Lower leg skin (tissue), 4 donors: ENCODE measurements at regions not wholly inside any gene's neighbourhood (a gene's known extent, or its start where the extent isn't known, plus 50 kb on each side); places are given as distances from the start of the nearest gene placed in this dataset.

Experiments
- DNase-seq, 2 donors: peaks; one replicate each; pipeline ENCODE4 v3.0.0-alpha.2; 2019; ENCODE audit warnings: low spot score in 2 of 2
- H3K4me3 ChIP-seq: fragments of 200-600 bp; sonication (generic); 2 replicates; pipeline ENCODE4 v1.5.1; 2017; ENCODE audit warnings: mild to moderate bottlenecking, low read depth; ENCODE audit not compliant: poor library complexity, severe bottlenecking
- CTCF ChIP-seq, 3 donors: fragments of 450-650 bp; IDR thresholded peaks; one replicate each; pipeline ENCODE4 v1.5.1; 2016; ENCODE audit warnings: antibody characterized with exemption in 3 of 3, mild to moderate bottlenecking in 3 of 3, moderate library complexity in 2 of 3
- POLR2A ChIP-seq, 2 donors: fragments of 450-650 bp; IDR thresholded peaks; one replicate each; pipeline ENCODE4 v1.6.1; 2016 to 2017; ENCODE audit warnings: antibody characterized with exemption in 2 of 2, mild to moderate bottlenecking in 1 of 2, moderate library complexity in 1 of 2
- WGBS, 2 donors: methylation state at CpG; one replicate each; pipeline ENCODE4 v1.1.5; 2018; 5-methylcytosine and 5-hydroxymethylcytosine counted together
- intact Hi-C: fragments of 100-400 bp; cut with DNase I; formaldehyde crosslinking; loops from one replicate; pipeline ENCODE4 v1.15.0; 2023; ENCODE audit warnings: low total_unique reads

DNA sequence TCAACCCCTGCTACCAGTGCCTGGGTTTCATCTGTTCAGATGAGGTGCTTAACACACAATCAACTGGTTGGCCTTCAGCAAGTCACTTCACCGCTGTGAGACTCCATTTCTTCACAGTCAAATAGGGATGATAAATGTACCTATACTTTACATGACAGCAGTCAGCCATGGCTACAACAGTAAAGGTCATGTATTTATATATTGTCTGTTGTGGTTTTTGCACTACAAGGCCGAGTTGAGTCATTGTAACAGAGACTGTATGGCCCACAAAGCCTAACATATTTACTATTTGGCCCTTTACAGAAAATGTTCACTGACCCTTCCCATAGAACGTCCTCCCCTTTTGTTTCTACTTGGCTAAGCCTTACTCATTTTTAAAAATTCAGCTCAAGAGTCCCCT lies 404.6 kb upstream of the F9 start:
- no peak overlapping the region for H3K4me3 ChIP-seq
- no peak for DNase-seq
- WGBS, 2 donors: 67 to 78% methylated on average over 3 of the region's 3 CpGs
- intact Hi-C loops: no loop called here
- TF ChIP-seq POLR2A (IDR thresholded peaks at IDR 0.05) (no peak), CTCF (IDR thresholded peaks at IDR 0.05) (no peak)

- WGBS, 2 donors: 71 to 78% methylated on average over 4 of the region's 4 CpGs
- no peak for TF ChIP-seq POLR2A (IDR thresholded peaks at IDR 0.05)
- no peak for TF ChIP-seq CTCF (IDR thresholded peaks at IDR 0.05)
- DNase-seq: no peak
- no peak overlapping the region for H3K4me3 ChIP-seq
- intact Hi-C loops: loop anchor here (5.0 kb wide), 1 partner anchor 636 kb away; no protein-coding TSS in a partner anchor
Measured at GRCh38 chrX:139121616-139122286, 408.8 kb upstream of the F9 start.

DNA sequence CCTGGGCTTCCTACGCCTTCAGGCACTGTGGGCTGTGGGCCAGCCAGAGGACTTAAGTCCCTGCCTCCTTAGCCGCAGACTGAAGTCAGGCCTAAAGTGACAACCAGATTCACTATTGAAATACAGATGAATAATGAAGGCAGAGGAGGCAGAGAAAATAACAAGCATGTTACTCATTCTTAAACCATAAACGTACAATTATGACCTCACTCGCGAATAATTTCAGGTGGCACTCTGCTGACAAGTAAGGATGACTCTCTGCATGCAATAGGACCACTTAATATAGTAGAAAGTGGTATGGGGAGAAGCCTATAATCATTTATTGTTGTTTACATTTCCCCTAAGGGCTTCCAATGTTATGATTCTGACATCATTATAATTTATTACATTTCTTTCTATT lies 409.2 kb upstream of the FGF13 start:
- 63 to 85% methylated on average over 5 of the region's 5 CpGs for WGBS, 2 donors
- TF ChIP-seq CTCF (IDR thresholded peaks at IDR 0.05) (no peak), POLR2A (IDR thresholded peaks at IDR 0.05) (no peak)

DNA sequence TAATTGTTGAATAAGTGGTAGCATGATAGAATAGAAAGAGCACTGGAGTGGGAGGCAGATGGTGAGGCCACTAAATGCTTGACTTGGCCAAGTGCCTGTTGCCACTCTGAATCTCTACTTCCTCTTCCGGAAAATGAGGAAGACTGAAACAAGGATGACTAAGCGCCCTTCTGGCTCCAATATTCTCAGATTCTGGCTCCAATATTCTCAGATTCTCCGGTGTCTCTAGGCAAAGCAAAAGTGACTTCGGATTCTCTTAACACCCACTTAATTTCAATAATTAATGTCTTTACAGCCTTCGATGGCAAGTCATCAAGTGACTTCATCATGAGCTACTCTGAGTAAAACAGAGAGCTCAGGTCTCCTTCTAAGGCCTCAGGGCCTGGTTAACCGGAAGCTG lies 402.2 kb upstream of the FGF13 start:
- peak in 1 of 2 donors; percentile 13 for DNase-seq
- WGBS, 2 donors: 59 to 67% methylated on average over 6 of the region's 6 CpGs
- H3K4me3 ChIP-seq: no peak overlapping the region
- intact Hi-C loops: no loop called here
- TF ChIP-seq CTCF (IDR thresholded peaks at IDR 0.05) (no peak), POLR2A (IDR thresholded peaks at IDR 0.05) (no peak)

More for the DNA sequence above, 409.2 kb upstream of the FGF13 start:
- intact Hi-C loops: loop anchor here (5.0 kb wide), 1 partner anchor 637 kb away; no protein-coding TSS in a partner anchor
- DNase-seq: no peak
- H3K4me3 ChIP-seq: no peak overlapping the region

DNA sequence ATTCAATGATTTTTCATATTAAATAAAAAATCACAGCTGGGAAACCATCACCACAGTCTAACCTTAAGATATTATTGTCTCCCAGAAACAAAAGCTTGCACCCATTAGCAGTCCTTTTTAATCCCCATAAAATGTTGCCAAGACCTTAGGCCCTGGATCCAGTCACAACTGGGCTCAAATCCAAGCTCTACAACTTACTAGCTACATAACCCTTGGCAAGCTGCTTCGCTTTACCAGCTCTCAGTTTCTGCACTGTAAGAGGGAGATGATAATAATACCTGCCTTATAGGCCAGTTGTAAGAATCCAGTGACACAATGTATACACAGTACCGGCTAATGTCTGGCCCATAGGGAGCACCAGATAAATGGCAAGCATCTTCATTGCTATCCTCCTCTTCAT lies 400.9 kb upstream of the FGF13 start:
- no peak for TF ChIP-seq CTCF (IDR thresholded peaks at IDR 0.05)
- no peak for TF ChIP-seq POLR2A (IDR thresholded peaks at IDR 0.05)
- DNase-seq: no peak
- intact Hi-C loops: no loop called here
- 46 to 59% methylated on average over 2 of the region's 2 CpGs for WGBS, 2 donors
- H3K4me3 ChIP-seq: no peak overlapping the region

DNA sequence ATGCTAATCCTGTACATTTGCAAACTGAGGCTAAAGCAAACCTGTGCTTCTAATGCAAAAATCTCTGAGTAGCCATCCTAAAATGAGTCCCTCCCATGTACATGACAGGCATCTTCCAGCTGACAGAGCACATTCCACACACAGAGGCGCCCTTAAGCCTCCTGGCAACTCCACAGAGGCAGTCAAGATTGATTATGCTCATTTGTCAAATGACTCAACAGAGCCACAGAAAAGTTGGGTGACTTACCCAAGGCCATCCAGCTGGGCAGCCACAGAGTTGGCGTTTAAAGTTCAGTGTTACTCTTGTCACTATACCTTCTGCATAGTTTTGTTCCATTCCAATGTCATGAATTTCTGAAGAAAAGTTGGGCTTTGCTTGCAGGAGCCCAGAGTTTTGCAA lies 394.6 kb upstream of the FGF13 start:
- TF ChIP-seq CTCF (IDR thresholded peaks at IDR 0.05): no peak
- TF ChIP-seq POLR2A (IDR thresholded peaks at IDR 0.05): no peak
- DNase-seq: no peak
- intact Hi-C loops: no loop called here
- WGBS, 2 donors: 29 to 56% methylated on average over 2 of the region's 2 CpGs
- H3K4me3 ChIP-seq: no peak overlapping the region
